ENCODE measurements at regions not wholly inside any gene's neighbourhood (a gene's known extent, or its start where the extent isn't known, plus 50 kb on each side); places are given as distances from the start of the nearest gene placed in this dataset.

- no TSS peak for BruUV-seq (replicated peaks)
- Histone ChIP-seq H3K36me3 (ENCODE audit: low read depth) (no peaks in the 10 kb centered on the region), H3K9me3 (ENCODE audit: insufficient read depth, low read depth) (no peaks in the 10 kb centered on the region), H4K20me1 (ENCODE audit: insufficient read depth) (no peaks in the 10 kb centered on the region), H3K79me2 (ENCODE audit: low read depth) (no peaks in the 10 kb centered on the region), H3K9me2 (ENCODE audit: insufficient read depth) (no peaks in the 10 kb centered on the region), H3K27me3 (ENCODE audit: insufficient read depth, low read depth) (peaks cover 100% of the 10 kb centered on the region), H3K4me2 (no peak overlapping the region), H3K27ac (no peak overlapping the region), H3K4me1 (replicated peaks; ENCODE audit: insufficient read depth) (no peaks in the 10 kb centered on the region), H3F3A (ENCODE audit: insufficient read depth, low read depth) (no peaks in the 10 kb centered on the region), H3K4me3 (no peak overlapping the region), H2AFZ (no peak overlapping the region)
- intact Hi-C loops (cut with micrococcal nuclease; ENCODE audit: unreplicated experiment): no loop called here
- CTCF ChIA-PET: no interaction called here
- no peak for DNase-seq
- POLR2A ChIA-PET (ENCODE audit: unreplicated experiment): no interaction called here
- no peak for TF ChIP-seq EZH2 (IDR thresholded peaks at IDR 0.05; ENCODE audit: low read depth)
- TF ChIP-seq, protein P1, sequence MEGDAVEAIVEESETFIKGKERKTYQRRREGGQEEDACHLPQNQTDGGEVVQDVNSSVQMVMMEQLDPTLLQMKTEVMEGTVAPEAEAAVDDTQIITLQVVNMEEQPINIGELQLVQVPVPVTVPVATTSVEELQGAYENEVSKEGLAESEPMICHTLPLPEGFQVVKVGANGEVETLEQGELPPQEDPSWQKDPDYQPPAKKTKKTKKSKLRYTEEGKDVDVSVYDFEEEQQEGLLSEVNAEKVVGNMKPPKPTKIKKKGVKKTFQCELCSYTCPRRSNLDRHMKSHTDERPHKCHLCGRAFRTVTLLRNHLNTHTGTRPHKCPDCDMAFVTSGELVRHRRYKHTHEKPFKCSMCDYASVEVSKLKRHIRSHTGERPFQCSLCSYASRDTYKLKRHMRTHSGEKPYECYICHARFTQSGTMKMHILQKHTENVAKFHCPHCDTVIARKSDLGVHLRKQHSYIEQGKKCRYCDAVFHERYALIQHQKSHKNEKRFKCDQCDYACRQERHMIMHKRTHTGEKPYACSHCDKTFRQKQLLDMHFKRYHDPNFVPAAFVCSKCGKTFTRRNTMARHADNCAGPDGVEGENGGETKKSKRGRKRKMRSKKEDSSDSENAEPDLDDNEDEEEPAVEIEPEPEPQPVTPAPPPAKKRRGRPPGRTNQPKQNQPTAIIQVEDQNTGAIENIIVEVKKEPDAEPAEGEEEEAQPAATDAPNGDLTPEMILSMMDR (conservative IDR thresholded peaks at IDR 0.05): no peak
Observed at GRCh38 chr2:2709431-2709770, 378.3 kb upstream of the MYT1L start.

DNA sequence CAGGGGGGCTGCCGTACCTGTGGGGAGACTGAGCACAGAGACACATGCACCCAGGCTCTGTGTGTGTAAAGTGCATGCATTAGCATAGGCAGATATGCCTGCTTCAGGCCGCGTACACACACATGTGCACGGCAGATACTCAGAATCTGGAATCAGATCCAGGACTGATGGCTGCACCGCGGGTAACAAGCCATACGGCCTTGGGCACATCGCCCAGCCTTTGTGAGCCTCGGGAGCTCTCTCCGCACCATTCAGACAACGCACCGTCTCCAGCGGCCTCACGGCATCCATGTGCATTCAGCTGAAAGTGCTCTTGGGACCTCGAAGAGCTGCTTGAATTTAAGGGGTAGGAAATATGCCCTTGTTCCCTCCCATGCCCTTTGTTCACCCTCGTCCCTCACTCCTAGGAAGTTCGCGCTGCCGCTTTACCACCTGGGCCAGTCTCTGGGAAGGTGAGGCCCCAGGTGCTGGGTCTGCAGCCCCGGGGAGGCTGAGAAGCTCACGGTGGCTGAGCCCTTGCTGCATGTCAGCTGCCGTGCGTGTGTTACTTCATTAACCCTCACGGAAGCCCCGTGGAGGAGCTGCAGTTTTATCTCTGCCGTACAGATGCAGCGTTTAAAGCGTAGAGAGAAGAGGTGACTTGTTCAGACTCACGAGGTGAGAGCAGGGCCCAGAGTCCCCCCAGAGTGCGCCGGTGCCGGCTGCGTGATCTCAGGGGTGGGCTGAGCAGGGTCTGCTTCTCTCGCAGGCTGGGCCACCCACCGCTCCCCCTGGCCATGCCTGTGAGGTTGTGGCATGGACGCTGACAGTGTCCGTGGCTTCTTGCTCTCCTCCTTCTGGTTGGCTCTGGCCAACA is 377.7 kb upstream of the MYT1L start:
- Histone ChIP-seq H3K4me1 (replicated peaks; ENCODE audit: insufficient read depth) (no peaks in the 10 kb centered on the region), H4K20me1 (ENCODE audit: insufficient read depth) (no peaks in the 10 kb centered on the region), H3K9me2 (ENCODE audit: insufficient read depth) (no peaks in the 10 kb centered on the region), H3K79me2 (ENCODE audit: low read depth) (no peaks in the 10 kb centered on the region), H3K27ac (no peak overlapping the region), H2AFZ (no peak overlapping the region), H3K4me3 (no peak overlapping the region), H3K36me3 (ENCODE audit: low read depth) (no peaks in the 10 kb centered on the region), H3F3A (ENCODE audit: insufficient read depth, low read depth) (no peaks in the 10 kb centered on the region), H3K27me3 (ENCODE audit: insufficient read depth, low read depth) (peaks cover 100% of the 10 kb centered on the region), H3K9me3 (ENCODE audit: insufficient read depth, low read depth) (no peaks in the 10 kb centered on the region), H3K4me2 (no peak overlapping the region)
- BruUV-seq (replicated peaks): no TSS peak
- no peak for TF ChIP-seq EZH2 (IDR thresholded peaks at IDR 0.05; ENCODE audit: low read depth)
- TF ChIP-seq, protein P1 (conservative IDR thresholded peaks at IDR 0.05): no peak
- CTCF ChIA-PET: no interaction called here
- intact Hi-C loops (cut with micrococcal nuclease; ENCODE audit: unreplicated experiment): no loop called here
- POLR2A ChIA-PET (ENCODE audit: unreplicated experiment): no interaction called here
- DNase-seq: no peak

GRCh38 chr2:2707206-2707991 is 376.3 kb upstream of the MYT1L start:
- no peak overlapping the region for H3K4me3 ChIP-seq
- H3K36me3 ChIP-seq (ENCODE audit: low read depth): no peaks in the 10 kb centered on the region
- H3K4me1 ChIP-seq (replicated peaks; ENCODE audit: insufficient read depth): no peaks in the 10 kb centered on the region
- H3K4me2 ChIP-seq: no peak overlapping the region
- intact Hi-C loops (cut with micrococcal nuclease; ENCODE audit: unreplicated experiment): no loop called here
- H2AFZ ChIP-seq: no peak overlapping the region
- H3K27ac ChIP-seq: no peak overlapping the region
- ChIA-PET CTCF (no interaction called here), POLR2A (ENCODE audit: unreplicated experiment) (interaction anchor here (0.5 kb wide), 1 partner anchor 33 kb away, joined by 14 read pairs; no protein-coding TSS in a partner anchor)
- DNase-seq: no peak
- H4K20me1 ChIP-seq (ENCODE audit: insufficient read depth): no peaks in the 10 kb centered on the region
- no peaks in the 10 kb centered on the region for H3K9me3 ChIP-seq (ENCODE audit: insufficient read depth, low read depth)
- H3K79me2 ChIP-seq (ENCODE audit: low read depth): no peaks in the 10 kb centered on the region
- no peaks in the 10 kb centered on the region for H3K9me2 ChIP-seq (ENCODE audit: insufficient read depth)
- BruUV-seq (replicated peaks): no TSS peak
- no peak for TF ChIP-seq EZH2 (IDR thresholded peaks at IDR 0.05; ENCODE audit: low read depth)
- TF ChIP-seq, protein P1 (conservative IDR thresholded peaks at IDR 0.05): no peak
- peaks cover 100% of the 10 kb centered on the region for H3K27me3 ChIP-seq (ENCODE audit: insufficient read depth, low read depth)
- no peaks in the 10 kb centered on the region for H3F3A ChIP-seq (ENCODE audit: insufficient read depth, low read depth)

Data from PC-9 (cell line).